ENCODE measurements at regions not wholly inside any gene's neighbourhood (a gene's known extent, or its start where the extent isn't known, plus 50 kb on each side); places are given as distances from the start of the nearest gene placed in this dataset.

- Histone ChIP-seq H3K4me3 (ENCODE audit: low read depth, low read length) (no peak overlapping the region), H3K9me3 (ENCODE audit: control insufficient read depth, insufficient read depth, low read depth, low read length) (no peaks in the 10 kb centered on the region), H3K36me3 (ENCODE audit: control insufficient read depth in 2 of 2, insufficient read depth in 1 of 2, low read length in 2 of 2) (no peaks in the 10 kb centered on the region), H3K27ac (ENCODE audit: extremely low read depth, low read depth, low read length) (no peak overlapping the region), H3K4me1 (ENCODE audit: control insufficient read depth, insufficient read depth, low read length) (no peaks in the 10 kb centered on the region)
- ChIA-PET POLR2A (no interaction called here), CTCF (no interaction called here)
- TF ChIP-seq ZNF626 (tag by site-specific recombination; IDR thresholded peaks at IDR 0.05): no peak
- TF ChIP-seq ZNF16 (tag by site-specific recombination; IDR thresholded peaks at IDR 0.05; ENCODE audit: low read depth): no peak
- TF ChIP-seq ZNF174 (tag by site-specific recombination; IDR thresholded peaks at IDR 0.05): no peak
- TF ChIP-seq ZNF394 (tag by site-specific recombination; IDR thresholded peaks at IDR 0.05; ENCODE audit: borderline replicate concordance): no peak
- no peak for TF ChIP-seq HIC1 (tag by site-specific recombination; IDR thresholded peaks at IDR 0.05)
- no peak for TF ChIP-seq ZNF558 (tag by site-specific recombination; IDR thresholded peaks at IDR 0.05)
- TF ChIP-seq ZNF416 (tag by site-specific recombination; IDR thresholded peaks at IDR 0.05): no peak
- no peak for TF ChIP-seq ZNF280D (tag by site-specific recombination; IDR thresholded peaks at IDR 0.05)
- no peak for TF ChIP-seq ZNF624 (tag by site-specific recombination; IDR thresholded peaks at IDR 0.05)
- no peak for TF ChIP-seq ZNF785 (tag by site-specific recombination; IDR thresholded peaks at IDR 0.05)
- TF ChIP-seq ZNF221 (tag by site-specific recombination; IDR thresholded peaks at IDR 0.05; ENCODE audit: borderline replicate concordance): no peak
- TF ChIP-seq ZNF645 (tag by site-specific recombination; IDR thresholded peaks at IDR 0.05): no peak
- TF ChIP-seq ZNF596 (tag by site-specific recombination; IDR thresholded peaks at IDR 0.05): no peak
- no peak for TF ChIP-seq KLF16 (tag by site-specific recombination; IDR thresholded peaks at IDR 0.05)
- TF ChIP-seq ZNF2 (tag by site-specific recombination; IDR thresholded peaks at IDR 0.05): no peak
- TF ChIP-seq ZNF37A (tag by site-specific recombination; IDR thresholded peaks at IDR 0.05): no peak
- TF ChIP-seq ZNF362 (tag by site-specific recombination; IDR thresholded peaks at IDR 0.05): no peak
- no peak for TF ChIP-seq ZIC2 (tag by site-specific recombination; IDR thresholded peaks at IDR 0.05)
Observed at GRCh38 chr4:165678236-165678935, 194.7 kb upstream of the TLL1 start.

GRCh38 chr4:165678936-165679325, 194.1 kb upstream of the TLL1 start:
- POLR2A ChIA-PET: no interaction called here
- no peak overlapping the region for H3K27ac ChIP-seq (ENCODE audit: extremely low read depth, low read depth, low read length)
- H3K4me3 ChIP-seq (ENCODE audit: low read depth, low read length): no peak overlapping the region
- CTCF ChIA-PET: no interaction called here
- H3K4me1 ChIP-seq (ENCODE audit: control insufficient read depth, insufficient read depth, low read length): no peaks in the 10 kb centered on the region
- no peaks in the 10 kb centered on the region for H3K36me3 ChIP-seq (ENCODE audit: control insufficient read depth in 2 of 2, insufficient read depth in 1 of 2, low read length in 2 of 2)
- H3K9me3 ChIP-seq (ENCODE audit: control insufficient read depth, insufficient read depth, low read depth, low read length): no peaks in the 10 kb centered on the region
- TF ChIP-seq ZNF280C (tag by site-specific recombination; IDR thresholded peaks at IDR 0.05) (no peak), SETDB1 (IDR thresholded peaks at IDR 0.05; ENCODE audit: insufficient read length, low read length) (no peak), SCRT1 (tag by site-specific recombination; IDR thresholded peaks at IDR 0.05; ENCODE audit: borderline replicate concordance) (no peak), ZNF449 (tag by site-specific recombination; IDR thresholded peaks at IDR 0.05) (no peak), ZNF19 (tag by site-specific recombination; IDR thresholded peaks at IDR 0.05; ENCODE audit: low read depth) (no peak), ZNF776 (tag by site-specific recombination; IDR thresholded peaks at IDR 0.05; ENCODE audit: borderline replicate concordance) (no peak), ZNF404 (tag by site-specific recombination; IDR thresholded peaks at IDR 0.05) (no peak)
